GM12878 (cell line): ENCODE measurements at regions not wholly inside any gene's neighbourhood (a gene's known extent, or its start where the extent isn't known, plus 50 kb on each side); places are given as distances from the start of the nearest gene placed in this dataset.

Source experiments
- CEBPZ ChIP-seq: fragments of 150-350 bp; IDR thresholded peaks from 2 replicates; pipeline ENCODE4 v1.6.1; 2016; ENCODE audit warnings: low read depth, low read length
- EGR1 ChIP-seq, 2 experiments: IDR thresholded peaks; 1 replicate in 1 of 2; 2 replicates in 1 of 2; pipeline ENCODE4 v1.6.1; 2011 to 2012; ENCODE audit warnings: low read depth in 2 of 2, low read length in 2 of 2, borderline replicate concordance in 1 of 2, mild to moderate bottlenecking in 1 of 2, moderate library complexity in 1 of 2
- MYC ChIP-seq: IDR thresholded peaks from 2 replicates; pipeline ENCODE4 v1.6.1; 2011; ENCODE audit warnings: mild to moderate bottlenecking, low read length, moderate library complexity, inconsistent platforms; ENCODE audit not compliant: insufficient read depth, insufficient replicate concordance, insufficient read length, severe bottlenecking

GRCh38 chr6:167579806-167580618, 246.7 kb upstream of the AFDN start:
- TF ChIP-seq CEBPZ (no peak), MYC (no peak), EGR1 (IDR thresholded peaks at IDR 0.05; ENCODE audit: borderline replicate concordance in 1 of 2, low read depth in 2 of 2, low read length in 2 of 2) (no peak)
